Mesendoderm (in vitro differentiated cells): ENCODE measurements at regions not wholly inside any gene's neighbourhood (a gene's known extent, or its start where the extent isn't known, plus 50 kb on each side); places are given as distances from the start of the nearest gene placed in this dataset.

Experiments
- DNase-seq: peaks from one replicate; pipeline ENCODE4 v3.0.0; 2013
- H2AK5ac ChIP-seq: 2 replicates; pipeline ENCODE4 v1.6.1; 2013; ENCODE audit warnings: low read length, inconsistent platforms
- H2BK120ac ChIP-seq: 2 replicates; pipeline ENCODE4 v1.6.1; 2013; ENCODE audit warnings: low read depth, mild to moderate bottlenecking, low read length, moderate library complexity, mixed read lengths
- H2BK15ac ChIP-seq: replicated peaks from 2 replicates; pipeline ENCODE4 v1.6.1; 2013; ENCODE audit warnings: low read depth, mild to moderate bottlenecking, moderate library complexity
- H2BK5ac ChIP-seq: 2 replicates; pipeline ENCODE4 v1.6.1; 2013; ENCODE audit warnings: low read length, inconsistent platforms
- H3K18ac ChIP-seq: 2 replicates; pipeline ENCODE4 v1.6.1; 2013; ENCODE audit warnings: mild to moderate bottlenecking, low read length, mixed read lengths
- H3K23ac ChIP-seq: one replicate; pipeline ENCODE4 v1.6.1; 2013; ENCODE audit warnings: low read length
- H3K27ac ChIP-seq: 2 replicates; pipeline ENCODE4 v1.5.1; 2013; ENCODE audit warnings: low read depth, mild to moderate bottlenecking, inconsistent platforms, low read length, moderate library complexity
- H3K27me3 ChIP-seq: 2 replicates; pipeline ENCODE4 v1.6.1; 2013; ENCODE audit warnings: low read length, control low read depth, mild to moderate bottlenecking, inconsistent platforms; ENCODE audit not compliant: insufficient read depth, poor library complexity
- H3K36me3 ChIP-seq: 2 replicates; pipeline ENCODE4 v1.6.1; 2013; ENCODE audit warnings: low read length, inconsistent platforms; ENCODE audit not compliant: control insufficient read depth, insufficient read depth
- H3K4ac ChIP-seq: one replicate; pipeline ENCODE4 v1.6.1; 2013; ENCODE audit warnings: low read depth, mild to moderate bottlenecking, low read length, moderate library complexity
- H3K4me1 ChIP-seq: 2 replicates; pipeline ENCODE4 v1.6.1; 2013; ENCODE audit warnings: low read depth, low read length, inconsistent platforms; ENCODE audit not compliant: control insufficient read depth
- H3K4me2 ChIP-seq: 2 replicates; pipeline ENCODE4 v1.6.1; 2013; ENCODE audit warnings: low read length
- H3K4me3 ChIP-seq: 2 replicates; pipeline ENCODE4 v1.5.1; 2013; ENCODE audit warnings: mild to moderate bottlenecking, low read length
- H3K56ac ChIP-seq: one replicate; pipeline ENCODE4 v1.6.1; 2013; ENCODE audit warnings: low read length
- H3K79me1 ChIP-seq: 2 replicates; pipeline ENCODE4 v1.6.1; 2013; ENCODE audit warnings: low read length, inconsistent platforms
- H3K79me2 ChIP-seq: 2 replicates; pipeline ENCODE4 v1.6.1; 2013; ENCODE audit warnings: mild to moderate bottlenecking, low read length; ENCODE audit not compliant: control insufficient read depth, insufficient read depth
- H3K9ac ChIP-seq: 2 replicates; pipeline ENCODE4 v1.6.1; 2013; ENCODE audit warnings: low read length, inconsistent platforms
- H4K5ac ChIP-seq: one replicate; pipeline ENCODE4 v1.6.1; 2013; ENCODE audit warnings: low read length
- H4K8ac ChIP-seq: one replicate; pipeline ENCODE4 v1.6.1; 2013; ENCODE audit warnings: low read depth, mild to moderate bottlenecking, control low read depth, low read length, moderate library complexity
- WGBS: extraction: QIAGEN DNeasy Blood & Tissue Kit; methylation state at CpG from one replicate; pipeline ENCODE4 v1.1.7; 2013; ENCODE audit warnings: low lambda C conversion rate, missing lambda C conversion rate; ENCODE audit not compliant: insufficient coverage; ENCODE audit errors: extremely low coverage; 5-methylcytosine and 5-hydroxymethylcytosine counted together

DNA sequence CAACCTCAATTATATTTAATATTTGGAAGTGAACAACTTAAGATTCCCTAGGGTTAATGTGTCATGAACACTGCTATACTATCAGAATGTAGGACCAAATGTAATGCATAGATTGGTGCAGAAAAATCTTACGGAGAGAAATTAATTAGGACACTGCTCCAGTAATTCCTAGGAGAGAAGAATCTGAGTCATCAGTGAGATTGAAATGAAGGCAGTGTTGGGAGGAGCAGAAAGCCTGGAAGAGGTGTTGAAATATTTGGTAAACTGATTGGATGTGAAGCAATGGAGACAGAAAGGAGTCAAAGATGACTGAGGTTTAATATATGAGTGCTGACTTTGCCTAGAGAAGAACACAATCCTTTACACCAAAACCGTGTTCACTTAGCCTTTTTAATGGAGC lies 836.0 kb downstream of the FAM181B start:
- Histone ChIP-seq H4K8ac (no peak overlapping the region), H3K4me2 (no peak overlapping the region), H3K36me3 (no peaks in the 10 kb centered on the region), H3K18ac (no peak overlapping the region), H3K4ac (no peak overlapping the region), H2BK5ac (no peak overlapping the region), H3K23ac (no peak overlapping the region), H4K5ac (no peak overlapping the region), H2AK5ac (no peak overlapping the region), H2BK120ac (no peak overlapping the region), H3K27ac (no peak overlapping the region), H2BK15ac (no peak overlapping the region), H3K4me3 (no peak overlapping the region), H3K56ac (no peak overlapping the region), H3K9ac (no peak overlapping the region), H3K4me1 (no peaks in the 10 kb centered on the region), H3K79me2 (no peaks in the 10 kb centered on the region), H3K27me3 (no peaks in the 10 kb centered on the region), H3K79me1 (no peaks in the 10 kb centered on the region)
- DNase-seq = no peak
- no CpG with 5 or more reads among the region's 2 CpGs for WGBS

DNA sequence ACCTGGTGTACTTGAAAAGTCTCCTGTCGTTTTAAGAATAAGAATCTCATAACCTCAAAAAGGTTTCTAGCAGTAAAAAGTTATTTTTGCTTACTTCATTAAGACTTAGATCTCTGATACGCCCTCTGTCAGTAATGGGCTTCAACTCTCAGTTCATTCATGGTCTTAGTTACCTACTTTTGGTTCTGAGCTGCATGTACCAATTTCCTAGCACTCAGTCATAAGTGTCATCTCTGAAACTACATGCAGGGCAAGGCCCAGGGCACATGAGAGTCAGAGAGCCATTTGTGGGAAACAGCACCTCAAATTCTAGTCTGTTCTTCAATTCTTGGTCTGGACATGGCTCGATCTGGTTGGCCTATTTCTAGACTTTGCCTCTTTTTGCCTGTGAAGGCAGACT lies 838.4 kb downstream of the FAM181B start:
- Histone ChIP-seq H3K4me1 (no peaks in the 10 kb centered on the region), H2BK15ac (no peak overlapping the region), H2AK5ac (no peak overlapping the region), H2BK120ac (no peak overlapping the region), H3K79me2 (no peaks in the 10 kb centered on the region), H4K5ac (no peak overlapping the region), H3K79me1 (no peaks in the 10 kb centered on the region), H3K18ac (no peak overlapping the region), H4K8ac (no peak overlapping the region), H3K27me3 (no peaks in the 10 kb centered on the region), H3K9ac (no peak overlapping the region), H2BK5ac (no peak overlapping the region), H3K4me3 (no peak overlapping the region), H3K23ac (no peak overlapping the region), H3K36me3 (no peaks in the 10 kb centered on the region), H3K4ac (no peak overlapping the region), H3K4me2 (no peak overlapping the region), H3K56ac (no peak overlapping the region), H3K27ac (no peak overlapping the region)
- DNase-seq = no peak
- no CpG with 5 or more reads among the region's 3 CpGs for WGBS

DNA sequence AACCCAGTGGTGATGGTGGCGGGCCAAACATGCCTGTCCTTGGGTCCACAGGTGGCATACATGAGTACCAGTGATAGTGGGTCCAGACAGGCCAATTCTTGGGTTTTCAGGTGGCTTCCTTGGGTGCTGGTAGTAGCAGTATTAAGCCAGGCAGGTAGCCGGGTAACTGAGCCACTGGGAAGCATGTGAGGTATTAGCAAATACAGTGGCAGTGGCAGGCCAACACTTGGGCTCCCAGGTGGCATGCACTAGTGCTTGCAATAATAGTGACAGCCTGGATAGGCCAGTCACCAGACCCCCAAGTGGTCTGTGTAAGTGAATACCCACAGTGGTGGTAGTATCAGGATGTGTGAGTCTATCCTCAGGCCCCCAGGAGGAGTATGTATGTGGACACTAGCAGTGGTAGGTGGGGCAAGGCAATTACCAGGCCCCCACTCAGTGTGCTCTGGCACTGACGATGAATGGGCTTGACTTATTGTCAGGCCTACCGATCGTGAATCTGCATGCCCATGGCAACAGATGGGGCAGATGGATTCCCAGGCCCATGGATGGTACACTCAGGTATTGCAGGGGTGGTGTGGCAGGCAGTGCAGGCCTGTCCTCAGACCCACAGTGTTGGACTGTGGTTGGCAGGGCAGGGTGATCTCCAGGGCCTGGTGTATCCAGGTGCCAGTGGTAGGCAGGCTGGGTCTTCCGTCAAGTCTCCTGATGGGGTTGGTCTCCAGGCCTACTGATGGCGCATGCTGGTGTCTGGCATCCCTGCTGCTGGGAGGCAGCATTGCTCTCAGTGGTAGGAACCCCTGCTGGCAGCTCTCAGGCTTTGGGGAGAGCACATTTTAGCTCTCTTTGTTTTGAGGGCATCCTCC lies 840.7 kb downstream of the FAM181B start:
- no peak overlapping the region for H3K9ac ChIP-seq
- H2BK5ac ChIP-seq = no peak overlapping the region
- no peak overlapping the region for H2AK5ac ChIP-seq
- H3K27ac ChIP-seq = no peak overlapping the region
- no peak overlapping the region for H3K56ac ChIP-seq
- no peak overlapping the region for H4K5ac ChIP-seq
- no CpG with 5 or more reads among the region's 7 CpGs for WGBS
- no peak overlapping the region for H2BK15ac ChIP-seq
- no peaks in the 10 kb centered on the region for H3K4me1 ChIP-seq
- H4K8ac ChIP-seq = no peak overlapping the region
- H2BK120ac ChIP-seq = no peak overlapping the region
- no peak overlapping the region for H3K4me3 ChIP-seq
- no peak overlapping the region for H3K18ac ChIP-seq
- H3K4ac ChIP-seq = no peak overlapping the region
- no peak overlapping the region for H3K23ac ChIP-seq
- H3K79me1 ChIP-seq = no peaks in the 10 kb centered on the region
- no peaks in the 10 kb centered on the region for H3K36me3 ChIP-seq
- no peaks in the 10 kb centered on the region for H3K79me2 ChIP-seq
- no peak overlapping the region for H3K4me2 ChIP-seq
- DNase-seq = peak; percentile 13
- no peaks in the 10 kb centered on the region for H3K27me3 ChIP-seq

DNA sequence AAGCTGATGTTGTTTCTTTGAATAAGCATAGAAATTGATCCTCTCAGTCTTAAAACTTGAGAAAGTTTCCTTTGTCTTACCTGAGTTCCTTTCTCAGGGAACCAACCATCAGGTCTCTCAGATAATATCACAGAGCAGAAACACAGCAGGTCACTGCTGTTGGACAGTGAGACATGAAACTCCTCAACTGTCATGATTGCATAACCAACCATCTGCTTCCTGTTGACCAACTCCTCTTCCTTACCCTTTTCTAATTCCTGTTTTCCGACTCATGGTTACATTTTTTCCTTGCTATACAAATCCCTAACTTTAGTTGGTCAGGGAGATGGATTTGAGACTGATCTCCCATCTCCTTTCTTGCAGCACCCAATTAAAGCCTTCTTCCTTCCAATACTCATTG lies 845.3 kb downstream of the FAM181B start:
- Histone ChIP-seq H2BK15ac (no peak overlapping the region), H3K9ac (no peak overlapping the region), H2BK120ac (no peak overlapping the region), H4K5ac (no peak overlapping the region), H2AK5ac (no peak overlapping the region), H3K36me3 (no peaks in the 10 kb centered on the region), H3K18ac (no peak overlapping the region), H3K56ac (no peak overlapping the region), H3K4me2 (no peak overlapping the region), H4K8ac (no peak overlapping the region), H3K79me2 (no peaks in the 10 kb centered on the region), H2BK5ac (no peak overlapping the region), H3K4me3 (no peak overlapping the region), H3K23ac (no peak overlapping the region), H3K4ac (no peak overlapping the region), H3K27ac (no peak overlapping the region), H3K79me1 (no peaks in the 10 kb centered on the region), H3K27me3 (no peaks in the 10 kb centered on the region), H3K4me1 (no peaks in the 10 kb centered on the region)
- DNase-seq = no peak
- WGBS = no CpG with 5 or more reads among the region's 1 CpG

DNA sequence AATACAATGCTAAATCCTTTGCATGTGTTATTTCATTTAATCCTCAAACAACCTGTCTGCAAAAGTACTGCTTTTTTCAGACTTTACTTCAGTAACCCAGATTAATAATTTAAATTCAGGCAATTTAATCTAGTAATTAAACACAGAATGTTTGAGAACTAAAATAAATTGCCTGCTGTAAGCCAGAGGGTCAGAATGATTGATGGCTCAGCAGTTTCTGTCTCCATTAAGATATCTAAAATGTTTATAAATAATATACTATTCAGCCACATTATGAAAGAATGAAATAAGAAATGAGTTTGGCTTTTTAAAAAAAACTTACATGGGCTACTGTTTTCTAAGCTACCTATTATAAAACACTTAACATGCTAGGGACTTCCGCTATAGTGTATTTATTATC lies 846.0 kb downstream of the FAM181B start:
- no peak overlapping the region for H2BK120ac ChIP-seq
- no peak overlapping the region for H3K27ac ChIP-seq
- no peak overlapping the region for H3K23ac ChIP-seq
- H3K4me3 ChIP-seq = no peak overlapping the region
- H2BK5ac ChIP-seq = no peak overlapping the region
- H2AK5ac ChIP-seq = no peak overlapping the region
- no peak overlapping the region for H3K9ac ChIP-seq
- DNase-seq = no peak
- H3K79me1 ChIP-seq = no peaks in the 10 kb centered on the region
- no peak overlapping the region for H2BK15ac ChIP-seq
- H3K36me3 ChIP-seq = no peaks in the 10 kb centered on the region
- no peaks in the 10 kb centered on the region for H3K79me2 ChIP-seq
- H4K5ac ChIP-seq = no peak overlapping the region
- H3K4me1 ChIP-seq = no peaks in the 10 kb centered on the region
- H3K27me3 ChIP-seq = no peaks in the 10 kb centered on the region
- no peak overlapping the region for H3K4me2 ChIP-seq
- no peak overlapping the region for H4K8ac ChIP-seq
- H3K18ac ChIP-seq = no peak overlapping the region
- no CpG with 5 or more reads among the region's 1 CpG for WGBS
- no peak overlapping the region for H3K56ac ChIP-seq
- no peak overlapping the region for H3K4ac ChIP-seq
